ENCODE measurements at regions not wholly inside any gene's neighbourhood (a gene's known extent, or its start where the extent isn't known, plus 50 kb on each side); places are given as distances from the start of the nearest gene placed in this dataset.
"Not testable (repeated sequence)": the region's sequence is repeated elsewhere in the genome, so short reads cannot be mapped to it uniquely, and the experiment has no call there.

- not testable (repeated sequence) for DNase-seq (ENCODE audit: low spot score)
These were observed 130.5 kb upstream of the VOPP1 start for GRCh38 chr7:55702831-55703230.

DNA sequence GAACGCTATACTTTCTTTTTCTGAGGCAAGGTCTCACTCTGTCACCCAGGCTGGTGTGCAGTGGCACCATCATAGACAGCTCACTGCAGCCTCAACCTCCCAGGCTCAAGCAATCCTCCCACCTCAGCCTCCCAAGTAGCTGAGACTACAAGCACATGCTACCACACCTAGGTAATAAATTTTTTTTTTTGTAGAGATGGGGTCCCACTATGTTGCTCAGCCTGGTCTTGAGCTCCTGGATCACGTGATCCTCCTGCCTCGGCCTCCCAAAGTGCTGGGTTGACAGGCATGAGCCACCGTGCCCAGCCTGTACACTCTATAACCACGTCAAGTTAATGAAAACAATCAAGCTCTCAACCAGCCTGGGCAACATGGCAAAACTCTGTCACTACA, 127.1 kb upstream of the VOPP1 start:
- DNase-seq (ENCODE audit: low spot score): not testable (repeated sequence)

DNA sequence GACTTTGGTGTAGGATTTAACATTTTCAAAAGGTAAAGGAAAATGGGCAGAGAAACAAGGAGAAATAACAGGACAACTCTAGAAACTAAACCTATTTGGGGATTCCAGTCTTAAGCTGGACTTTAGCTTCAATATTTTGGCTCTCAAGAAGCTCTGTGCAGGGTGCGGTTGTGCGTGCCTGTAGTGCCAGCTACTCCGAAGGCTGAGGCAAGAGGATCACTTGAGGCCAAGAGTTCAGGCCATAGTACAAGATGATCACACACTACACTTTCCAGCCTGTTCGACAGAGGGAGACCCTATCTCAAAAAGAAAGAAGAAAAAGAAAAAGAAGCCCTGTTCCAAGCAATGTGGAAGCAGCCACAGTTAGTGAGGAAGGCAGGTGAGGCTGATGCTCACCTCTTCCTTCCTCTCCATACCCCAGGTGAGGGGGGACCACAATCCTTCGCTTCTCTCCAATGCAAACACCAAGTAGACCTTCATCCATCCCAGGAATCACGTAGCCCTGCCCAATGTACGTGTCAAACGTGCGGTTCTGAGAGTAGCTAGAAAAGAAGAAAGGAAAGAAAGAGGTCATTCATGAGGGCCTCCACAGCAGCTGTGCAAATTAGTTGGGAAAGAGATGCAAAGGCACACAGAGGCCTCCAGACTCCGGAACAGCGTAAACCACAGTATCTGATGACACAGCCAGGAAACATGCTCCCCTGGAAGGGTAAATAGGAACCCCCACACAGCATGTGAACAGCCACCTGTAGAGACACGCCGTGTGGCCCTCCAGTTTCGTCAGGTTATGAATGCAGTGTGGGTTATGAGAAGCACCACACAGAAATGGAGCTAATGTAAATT, 126.5 kb upstream of the VOPP1 start:
- DNase-seq (ENCODE audit: low spot score): peak; percentile 100

GRCh38 chr7:55695893-55696701, 123.8 kb upstream of the VOPP1 start:
- DNase-seq (ENCODE audit: low spot score): not testable (repeated sequence)

DNA sequence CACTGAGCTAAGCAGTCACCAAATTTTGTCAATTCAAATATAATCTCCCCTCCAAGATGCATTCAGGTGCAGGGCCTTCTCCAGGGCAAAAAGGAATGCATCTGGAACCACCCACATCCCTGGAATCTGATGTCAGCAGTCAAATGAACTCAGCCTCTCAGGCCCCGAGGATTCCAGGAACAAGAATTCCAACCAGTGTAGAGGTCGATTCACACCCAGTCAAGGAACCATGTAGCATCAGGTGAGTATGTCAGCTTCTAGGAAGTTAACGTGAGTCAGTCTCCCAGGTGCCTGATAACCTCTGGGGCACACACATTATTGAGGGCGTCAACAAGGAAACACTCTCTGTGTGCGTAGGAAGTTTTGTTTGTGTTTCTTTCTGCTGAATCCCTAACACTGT, 122.2 kb upstream of the VOPP1 start:
- DNase-seq (ENCODE audit: low spot score): peak; percentile 27

DNA sequence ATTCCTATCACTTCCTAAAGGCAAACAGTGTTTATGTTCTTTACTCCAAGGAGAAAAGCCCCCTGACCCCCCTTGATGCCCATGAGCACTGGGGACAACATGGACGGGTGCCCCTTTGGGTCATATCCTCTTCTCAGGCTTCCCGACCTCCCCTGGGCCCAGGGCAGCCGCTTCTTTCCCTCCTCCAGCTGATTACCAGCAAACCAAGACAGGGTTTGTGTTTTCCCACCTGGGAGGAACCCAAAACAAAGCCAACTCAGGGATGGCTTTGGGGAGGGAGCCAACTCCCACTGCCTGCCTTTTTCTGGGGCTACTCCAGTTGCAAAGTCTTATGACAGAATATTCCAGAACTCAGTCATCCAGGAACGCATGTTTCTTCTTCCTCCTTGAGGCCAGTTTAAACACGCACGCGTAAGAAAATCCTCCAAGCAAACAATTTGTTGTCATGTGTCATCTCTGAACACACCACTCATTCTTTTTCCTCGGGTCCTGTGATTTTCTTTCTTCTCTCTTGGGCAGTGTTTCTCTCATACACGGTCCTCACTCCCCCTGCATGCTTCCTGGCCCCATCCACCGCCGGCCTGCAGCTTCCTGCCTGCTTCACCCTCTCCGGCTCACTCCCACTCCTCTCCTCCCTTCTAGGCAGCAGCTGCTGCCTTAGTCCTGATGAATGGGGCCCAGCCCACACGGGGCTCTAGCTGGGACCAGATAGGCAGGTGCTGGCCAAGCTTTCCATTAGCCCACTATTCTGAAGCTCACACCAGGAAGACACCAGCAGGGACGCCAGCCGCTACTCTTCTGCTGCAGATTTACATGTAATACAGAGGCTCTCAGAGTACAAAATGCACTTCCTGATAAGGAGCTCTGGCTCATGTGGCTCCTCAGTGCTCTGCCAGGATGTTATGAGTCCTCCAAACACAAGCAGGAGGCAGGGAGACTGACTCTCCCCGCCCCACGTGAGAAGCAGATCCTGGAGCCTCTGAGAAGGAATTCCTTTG, 116.7 kb upstream of the VOPP1 start:
- peak; percentile 69 for DNase-seq (ENCODE audit: low spot score)

GRCh38 chr7:55688261-55688660, 116.0 kb upstream of the VOPP1 start:
- DNase-seq (ENCODE audit: low spot score): not testable (repeated sequence)

GRCh38 chr7:55687252-55687651, 115.0 kb upstream of the VOPP1 start:
- not testable (repeated sequence) for DNase-seq (ENCODE audit: low spot score)

- DNase-seq (ENCODE audit: low spot score): not testable (repeated sequence)
These were observed 114.5 kb upstream of the VOPP1 start for GRCh38 chr7:55686771-55687170.

DNA sequence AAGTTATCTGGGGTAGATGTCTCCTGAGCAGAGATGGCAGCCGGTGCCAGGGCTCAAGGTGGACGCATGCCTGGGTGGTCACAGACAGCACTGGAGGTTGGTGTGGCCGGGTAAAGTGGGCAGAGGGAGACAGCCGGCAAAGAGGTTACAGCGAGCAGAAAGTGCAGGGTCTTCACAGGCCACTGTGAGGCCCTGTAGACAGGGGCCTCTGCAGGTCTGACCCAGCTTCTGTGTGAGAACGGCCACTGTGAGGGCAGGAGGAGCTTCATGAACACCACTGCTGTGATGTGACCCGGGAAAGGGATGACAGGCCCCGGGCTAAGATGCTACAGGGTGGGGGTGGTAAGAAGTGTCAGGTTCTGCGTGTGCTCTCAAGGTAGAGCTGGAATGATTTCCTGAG, 111.2 kb upstream of the VOPP1 start:
- DNase-seq (ENCODE audit: low spot score): not testable (repeated sequence)

DNA sequence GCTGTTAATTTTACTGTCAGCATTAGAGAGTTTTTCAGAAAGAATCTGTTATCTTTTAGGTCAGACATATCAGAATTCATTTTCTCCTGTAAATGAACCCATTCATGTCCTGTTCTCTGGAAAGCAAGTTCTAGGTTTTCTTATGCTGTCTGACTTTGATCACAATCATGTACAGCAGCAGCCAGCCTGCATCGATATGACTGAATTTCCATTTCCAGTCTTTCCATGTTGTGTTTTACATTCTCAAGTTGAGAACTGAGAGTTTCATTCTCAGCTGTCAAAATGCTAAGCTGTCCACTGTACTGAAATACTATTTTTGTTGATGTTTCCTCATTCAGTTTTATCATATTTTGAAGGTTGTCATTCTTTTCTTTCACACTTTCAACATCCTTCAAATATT, 103.3 kb upstream of the VOPP1 start:
- DNase-seq (ENCODE audit: low spot score): not testable (repeated sequence)

DNA sequence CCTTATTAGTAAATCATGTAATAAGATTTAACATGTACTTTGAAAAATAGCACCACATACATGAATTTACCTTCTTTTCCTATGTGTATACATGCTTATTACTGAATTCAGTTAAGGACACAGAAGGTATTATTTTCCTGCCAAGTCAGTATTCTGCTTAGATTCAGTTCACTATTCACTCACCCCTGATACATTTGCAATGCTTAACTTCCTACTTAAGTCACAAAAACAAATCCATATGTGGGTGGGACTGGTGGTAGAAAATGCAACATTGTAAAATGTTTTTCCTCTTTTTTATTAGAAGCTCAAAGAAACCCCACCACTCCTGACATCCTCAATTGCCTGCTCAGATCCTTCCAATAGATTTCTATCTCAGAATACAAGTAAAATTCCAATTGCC, 101.2 kb upstream of the VOPP1 start:
- DNase-seq (ENCODE audit: low spot score): not testable (repeated sequence)

- DNase-seq (ENCODE audit: low spot score): not testable (repeated sequence)
These were observed 99.8 kb upstream of the VOPP1 start for GRCh38 chr7:55672084-55672483.

- DNase-seq (ENCODE audit: low spot score): peak; percentile 58
These were observed 85.4 kb upstream of the VOPP1 start for GRCh38 chr7:55657654-55658053.

DNA sequence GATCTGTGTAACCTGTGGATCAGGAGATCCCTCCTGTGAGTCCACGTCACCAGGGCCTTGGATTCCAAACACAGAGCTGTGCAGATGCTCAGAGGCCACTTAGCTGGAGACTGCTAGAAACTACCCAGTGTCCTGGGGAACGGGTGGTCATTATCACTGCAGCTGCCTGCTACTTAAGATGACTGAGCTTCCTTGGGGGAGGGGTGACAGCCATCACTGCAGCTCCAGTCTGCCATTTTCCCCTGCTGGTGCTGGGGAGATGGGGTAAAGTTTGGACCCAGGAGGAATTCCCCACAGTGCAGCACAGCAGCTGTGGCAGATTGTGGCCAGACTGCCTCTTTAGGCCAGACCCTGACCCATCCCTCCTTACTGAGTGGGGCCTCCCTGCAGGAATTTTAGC, 78.8 kb upstream of the VOPP1 start:
- DNase-seq (ENCODE audit: low spot score): no peak

GRCh38 chr7:55649238-55649637, 76.9 kb upstream of the VOPP1 start:
- no peak for DNase-seq (ENCODE audit: low spot score)

DNA sequence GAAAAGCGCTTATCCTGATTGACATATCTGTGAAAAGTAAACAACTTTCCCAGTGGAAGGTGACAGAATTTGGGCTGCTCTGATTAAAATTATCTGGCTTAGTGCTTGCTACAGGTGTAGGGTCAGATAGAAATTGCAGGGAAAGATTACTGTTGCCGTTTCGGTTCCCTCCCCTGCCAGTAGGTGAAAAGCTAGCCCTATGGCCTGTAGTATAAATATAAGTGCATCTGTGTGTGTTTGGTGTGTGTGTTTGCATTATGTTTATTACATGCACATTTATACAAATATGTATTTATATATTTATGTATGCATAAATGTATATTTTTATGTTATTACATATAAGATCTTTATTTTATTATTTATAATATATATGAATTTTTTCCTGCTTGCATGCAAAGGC, 72.3 kb upstream of the VOPP1 start:
- DNase-seq (ENCODE audit: low spot score): no peak

- no peak for DNase-seq (ENCODE audit: low spot score)
These were observed 70.0 kb upstream of the VOPP1 start for GRCh38 chr7:55642266-55642665.

DNA sequence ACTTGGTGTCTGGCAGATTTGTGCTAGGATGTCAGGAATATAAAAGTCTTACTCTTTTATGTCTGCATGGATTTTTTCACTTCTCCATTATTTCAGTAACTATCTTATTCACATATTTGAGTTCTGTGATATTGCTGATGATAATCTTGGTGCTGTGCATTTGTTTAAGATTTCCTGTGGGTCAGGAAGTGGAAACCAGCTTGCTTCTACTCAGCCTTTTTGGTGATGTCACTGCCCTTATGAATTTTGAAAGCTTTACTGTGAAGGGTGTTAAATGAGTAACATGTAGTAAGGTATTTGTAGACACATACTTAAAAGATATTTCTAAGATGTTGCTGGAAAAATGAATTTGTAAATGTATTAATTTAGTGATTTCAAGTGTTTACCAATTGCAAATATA, 69.5 kb upstream of the VOPP1 start:
- no peak for DNase-seq (ENCODE audit: low spot score)

DNA sequence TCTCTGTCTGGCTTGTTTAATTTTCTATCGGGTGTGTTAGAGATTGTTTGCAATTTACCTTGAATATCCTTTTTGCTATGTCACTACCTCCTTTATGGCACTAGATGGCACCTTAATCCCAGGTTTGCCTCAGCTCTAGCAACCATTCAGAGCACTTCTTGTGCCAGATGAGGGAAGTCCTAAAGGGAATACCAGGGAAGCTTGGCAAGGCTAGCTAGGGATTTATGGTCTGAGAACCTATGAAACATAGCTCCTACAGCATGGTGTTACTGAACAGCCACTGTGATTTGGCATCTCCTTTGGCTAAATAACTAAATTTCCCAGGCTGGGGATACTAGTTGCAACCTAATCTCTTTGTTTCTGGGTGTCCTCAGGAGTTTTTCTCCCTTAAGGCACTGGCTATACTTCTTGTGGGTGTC, 69.0 kb upstream of the VOPP1 start:
- peak; percentile 97 for DNase-seq (ENCODE audit: low spot score)

DNA sequence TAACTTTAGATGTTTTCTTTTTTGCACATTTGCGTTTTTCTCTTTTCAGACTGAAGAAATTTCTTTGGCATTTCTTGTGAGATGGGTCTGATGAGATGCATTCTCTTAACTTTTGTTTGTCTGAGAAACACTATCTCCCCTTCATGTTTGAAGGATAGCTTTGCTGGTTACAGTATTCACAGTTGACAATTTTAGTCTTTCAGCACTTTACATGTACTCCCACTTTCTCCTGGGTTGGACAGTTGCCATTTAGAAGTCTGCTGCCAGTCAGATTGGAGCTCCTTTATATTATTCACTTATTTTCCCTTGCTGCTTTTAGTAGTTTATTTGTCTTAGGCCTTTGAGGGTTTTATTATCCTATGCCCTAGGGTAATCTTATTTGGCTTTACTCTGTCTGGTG, 67.3 kb upstream of the VOPP1 start:
- no peak for DNase-seq (ENCODE audit: low spot score)
